ENCODE measurements at regions not wholly inside any gene's neighbourhood (a gene's known extent, or its start where the extent isn't known, plus 50 kb on each side); places are given as distances from the start of the nearest gene placed in this dataset.
"Not testable (repeated sequence)": the region's sequence is repeated elsewhere in the genome, so short reads cannot be mapped to it uniquely, and the experiment has no call there.

DNA sequence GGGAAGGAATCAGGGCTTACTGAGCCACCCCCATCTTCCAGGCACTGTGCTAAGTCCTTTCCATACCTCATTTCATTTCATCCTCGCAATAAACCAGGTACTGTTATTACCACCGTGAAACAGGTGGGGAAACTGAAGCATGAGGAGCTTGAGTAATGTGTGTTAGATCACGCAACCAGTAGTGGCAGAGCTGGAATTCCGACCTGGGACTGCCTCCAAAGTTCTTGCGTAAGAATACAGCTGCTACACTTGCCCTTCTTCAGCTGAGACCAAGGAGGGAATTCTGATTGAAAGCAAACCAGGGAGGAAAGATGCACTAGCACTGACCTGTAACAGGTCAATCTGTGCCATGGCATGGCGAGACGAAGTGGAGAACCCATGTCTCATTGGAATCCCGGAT lies 113.4 kb upstream of the MSX2 start:
- DNase-seq, result no peak

DNA sequence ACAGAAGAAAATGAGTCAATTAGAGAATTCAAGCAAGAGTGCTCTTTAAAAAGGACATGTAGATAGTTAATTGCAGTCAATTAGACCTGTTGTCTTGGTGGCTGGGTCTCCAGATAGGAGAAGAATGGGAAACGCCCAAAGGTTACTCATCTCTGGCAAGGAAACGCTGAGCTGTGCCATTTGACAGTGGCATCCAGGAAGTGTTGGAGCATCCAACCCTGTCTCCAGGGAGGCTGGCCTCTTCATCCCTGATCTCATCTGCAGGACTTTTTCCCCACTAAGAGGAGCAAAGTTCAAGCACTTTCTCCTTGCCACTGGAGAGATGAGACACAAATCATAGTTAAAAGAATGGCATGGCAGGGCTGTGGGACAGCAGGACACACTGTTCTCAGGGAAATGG lies 111.7 kb upstream of the MSX2 start:
- no peak for DNase-seq

DNA sequence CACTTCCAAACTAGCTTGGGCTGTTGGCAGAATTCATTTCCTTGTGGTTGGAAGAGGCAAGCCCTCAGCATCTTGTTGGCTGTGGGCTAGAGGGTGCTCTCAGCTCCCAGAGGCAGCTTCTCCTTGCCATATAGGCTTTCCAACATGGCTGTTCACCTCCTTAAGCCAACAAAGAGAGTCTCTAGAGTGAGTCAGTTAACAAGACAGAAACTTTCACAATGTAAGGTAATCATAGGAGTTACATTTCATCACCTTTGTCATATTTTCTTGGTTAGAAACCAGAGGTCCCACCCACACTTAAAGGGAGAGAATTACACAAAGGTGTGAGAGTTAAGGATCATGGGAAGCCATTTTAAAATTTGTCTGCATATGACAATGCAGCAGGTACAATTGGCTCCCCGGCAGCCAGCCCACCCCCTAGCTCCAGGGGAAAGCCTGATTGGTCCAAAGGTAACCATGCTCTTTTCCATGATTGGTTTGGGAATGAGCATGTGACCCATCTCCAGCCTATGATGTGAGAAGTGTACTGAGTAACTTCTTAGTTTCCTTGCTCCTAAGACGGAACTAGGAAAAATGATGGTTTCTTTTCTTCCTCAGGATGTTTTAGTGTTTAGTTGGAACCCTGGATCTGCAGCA lies 109.8 kb upstream of the MSX2 start:
- DNase-seq, result no peak

DNA sequence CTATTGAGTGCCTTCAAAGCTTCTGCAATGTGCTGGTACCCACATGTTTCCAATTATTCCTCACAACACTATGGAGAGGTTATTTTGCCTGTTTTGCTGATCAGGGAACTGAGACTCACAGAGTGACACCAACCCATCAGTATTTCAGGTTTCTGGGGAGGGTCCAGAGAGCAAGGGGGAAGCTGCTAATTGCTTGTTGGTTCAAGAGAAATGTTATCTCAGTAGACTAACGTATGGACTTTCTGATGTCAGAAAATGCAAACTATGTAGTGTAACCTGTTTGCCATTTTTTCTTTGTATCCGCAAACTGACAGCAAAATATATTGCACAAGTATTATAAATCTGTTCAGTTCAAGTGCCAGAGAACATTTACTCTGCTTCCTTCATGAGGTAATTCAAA lies 108.3 kb upstream of the MSX2 start:
- no peak for DNase-seq

GRCh38 chr5:174617285-174617684 lies 107.1 kb upstream of the MSX2 start:
- DNase-seq, result no peak

DNA sequence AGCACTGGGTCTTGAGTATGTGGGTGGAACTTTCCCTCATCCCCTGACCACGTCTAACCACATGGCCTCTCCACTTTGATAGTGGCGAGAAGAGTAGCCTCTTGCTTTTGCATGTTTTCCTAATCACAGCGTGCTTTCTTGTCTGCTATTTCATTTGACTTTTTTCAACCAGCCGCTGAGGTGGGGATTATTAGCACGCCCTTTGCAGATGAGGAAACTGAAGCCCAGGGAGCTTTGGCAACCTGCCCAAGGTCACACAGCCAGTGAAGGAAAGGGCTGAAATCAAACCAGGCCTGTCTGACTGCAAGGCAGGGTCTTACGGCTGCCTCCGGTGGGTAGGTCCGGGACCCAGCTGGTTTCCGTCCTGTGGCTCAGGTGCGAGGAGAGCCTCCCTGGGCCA lies 106.5 kb upstream of the MSX2 start:
- no peak for DNase-seq

- no peak for DNase-seq
Measured at GRCh38 chr5:174618589-174618988, 105.8 kb upstream of the MSX2 start.

DNA sequence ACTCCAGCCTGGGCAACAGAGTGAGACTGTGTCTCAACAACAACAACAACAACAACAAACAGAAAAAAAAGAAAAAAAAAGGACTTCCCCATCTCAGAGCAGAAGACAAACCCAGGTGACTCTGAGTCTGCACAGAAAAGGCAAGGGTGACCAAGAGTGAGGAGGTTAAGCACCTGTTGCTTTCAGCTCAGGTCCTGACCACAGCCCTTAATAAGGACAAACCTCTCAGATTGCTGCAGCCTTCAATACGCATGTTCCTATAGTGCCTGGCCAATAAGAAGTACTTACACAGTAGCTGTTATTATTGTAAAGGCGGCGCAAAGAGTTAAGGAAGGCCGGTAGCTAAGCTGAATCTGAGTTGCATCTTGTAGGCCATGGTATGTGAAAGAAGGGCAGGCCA lies 102.3 kb upstream of the MSX2 start:
- no peak for DNase-seq

DNA sequence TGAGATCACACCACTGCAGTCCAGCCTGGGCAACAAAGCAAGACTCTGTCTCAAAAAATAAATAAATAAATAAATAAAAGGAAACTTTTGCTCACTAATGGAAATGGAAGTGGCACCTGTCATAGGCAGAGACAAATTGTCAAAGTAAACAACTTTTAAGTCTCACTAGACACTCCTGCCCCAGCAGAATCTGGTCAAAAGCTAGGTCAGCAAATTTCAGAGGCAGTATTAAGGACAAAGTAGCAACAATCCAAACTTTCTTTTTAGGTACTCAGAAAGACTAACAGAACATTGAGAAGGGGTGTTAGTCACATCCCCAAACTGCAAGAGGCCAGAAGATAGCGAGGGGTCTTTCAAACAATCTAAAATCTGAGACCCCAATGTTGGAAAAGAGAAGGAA lies 101.4 kb upstream of the MSX2 start:
- DNase-seq, result no peak

GRCh38 chr5:174623433-174624019 lies 100.9 kb upstream of the MSX2 start:
- no peak for DNase-seq

- no peak for DNase-seq
Measured at GRCh38 chr5:174624733-174625522, 99.5 kb upstream of the MSX2 start.

DNA sequence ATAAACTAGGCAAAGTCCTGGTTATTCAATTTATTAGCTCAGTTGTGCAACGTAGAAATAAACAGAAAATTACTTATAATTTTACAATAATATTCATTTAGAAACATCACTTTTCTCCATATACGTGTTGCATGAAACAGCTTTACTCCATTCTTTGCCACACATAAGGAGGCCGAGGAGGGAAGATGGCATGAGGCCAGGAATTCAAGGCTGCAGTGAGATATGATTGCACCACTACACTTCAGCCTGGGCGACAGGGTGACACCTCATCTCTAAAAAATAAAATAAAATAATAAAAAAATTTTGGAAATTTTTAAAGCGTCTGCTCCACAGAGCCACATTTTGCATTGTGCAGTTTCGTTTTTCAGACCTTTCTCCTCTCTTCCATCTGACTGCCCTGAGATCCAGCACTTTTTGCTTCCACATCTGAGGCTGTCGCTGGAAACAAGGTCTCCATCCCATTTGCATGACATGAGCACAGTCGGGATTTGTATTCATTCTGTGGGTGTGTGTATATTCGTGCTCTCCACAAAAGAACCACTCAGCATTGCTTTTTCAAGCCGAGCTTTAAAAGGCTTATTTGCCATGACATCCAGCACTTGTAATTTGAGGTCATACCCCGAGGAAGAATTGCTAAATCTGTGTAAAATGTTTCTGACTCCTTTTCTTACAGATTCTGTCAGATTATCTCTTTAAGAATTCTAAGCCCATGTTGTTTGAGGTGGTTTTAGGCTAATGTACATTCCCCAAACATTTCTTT lies 98.6 kb upstream of the MSX2 start:
- DNase-seq, result no peak

DNA sequence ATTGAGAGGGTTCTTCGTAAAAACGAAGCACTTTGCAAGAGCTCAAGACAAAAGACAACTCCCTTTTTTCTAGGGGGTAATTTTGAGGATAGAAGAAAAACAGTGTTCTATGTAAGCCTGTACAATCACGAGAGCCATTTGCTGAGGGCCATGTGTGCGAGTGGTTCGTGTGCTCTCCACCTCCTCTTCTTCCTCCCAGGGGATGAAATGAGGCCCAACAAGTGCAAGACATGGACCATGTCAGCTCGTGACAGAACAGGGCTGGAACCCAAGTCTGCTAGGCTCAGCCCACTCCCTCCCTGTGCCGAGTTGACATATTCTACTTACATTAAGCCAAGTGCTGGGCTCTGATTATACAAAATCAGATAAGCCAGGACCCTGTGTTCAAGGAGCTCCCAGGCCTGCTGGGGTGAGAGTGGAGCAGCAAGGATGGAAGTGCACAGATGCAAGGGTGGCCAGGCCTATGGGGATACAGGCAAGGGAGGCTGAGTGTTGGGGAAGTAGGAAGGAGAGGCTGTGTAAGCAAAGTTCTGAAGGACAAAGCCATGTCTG lies 97.9 kb upstream of the MSX2 start:
- DNase-seq, result no peak

DNA sequence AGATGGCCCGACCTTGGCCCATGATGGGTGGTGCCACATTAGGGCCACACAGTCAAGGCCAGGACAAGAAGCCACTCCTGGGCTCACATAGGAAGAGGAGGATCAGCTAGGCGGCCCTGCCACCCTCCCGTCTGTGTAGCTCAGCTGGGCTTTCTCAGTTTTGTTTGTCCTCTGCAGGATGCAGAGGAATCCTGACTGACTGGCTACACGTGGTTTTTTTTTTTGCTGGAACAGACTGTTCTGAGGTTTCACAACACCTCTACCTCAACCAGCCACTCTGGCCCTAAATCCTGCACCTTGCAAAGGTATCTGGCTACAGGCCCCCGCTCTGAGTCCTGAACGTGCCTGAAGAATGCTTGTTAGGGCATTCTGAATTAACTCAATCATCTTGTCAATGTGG lies 88.3 kb upstream of the MSX2 start:
- DNase-seq, result no peak

DNA sequence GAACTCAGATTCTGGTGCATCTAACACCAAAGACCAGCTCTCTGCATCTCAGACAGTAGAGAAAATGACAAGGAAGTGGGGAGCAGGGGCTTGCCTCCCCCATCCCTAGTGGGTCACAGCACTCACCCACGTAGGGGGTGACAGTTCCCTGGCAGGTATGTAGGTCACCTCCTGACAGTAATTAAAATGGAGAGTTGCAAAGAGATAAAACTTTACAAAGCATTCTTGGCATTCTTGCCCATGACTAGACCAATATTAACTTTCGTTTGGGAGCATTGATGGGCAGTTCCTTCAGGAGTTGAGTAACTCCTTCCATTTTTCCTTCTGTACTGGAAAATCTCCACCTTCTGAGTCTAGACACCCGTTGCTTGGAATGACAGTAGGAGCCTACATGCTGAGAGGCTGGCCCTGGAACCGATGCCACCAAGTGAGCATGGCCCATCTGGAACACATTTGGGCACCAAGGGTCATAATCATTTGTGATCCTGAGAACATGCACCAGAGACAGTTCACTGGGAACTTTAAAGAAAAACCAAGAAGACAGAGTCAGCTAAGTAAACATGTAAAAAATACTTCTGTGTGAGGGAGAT lies 81.5 kb upstream of the MSX2 start:
- DNase-seq, result no peak

DNA sequence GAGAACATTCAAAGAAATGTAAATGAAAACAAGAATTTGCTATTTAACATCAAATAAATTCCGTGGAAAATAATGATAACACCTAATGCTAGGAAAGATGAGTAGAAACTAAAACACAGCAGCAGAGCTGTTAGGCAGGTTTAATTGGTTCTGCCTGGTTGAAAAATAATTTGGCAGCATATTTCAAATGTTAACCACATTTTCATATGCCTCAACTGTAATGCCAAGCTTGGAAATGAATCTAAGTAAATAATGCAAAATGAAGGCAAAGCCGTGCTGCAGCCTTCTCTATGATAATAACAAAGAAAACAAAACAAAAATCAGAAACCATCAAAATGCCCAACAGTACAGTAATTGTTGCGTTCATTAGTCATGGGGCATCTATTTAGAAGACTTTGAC lies 79.9 kb upstream of the MSX2 start:
- DNase-seq, result no peak

GRCh38 chr5:174644923-174645322 lies 79.5 kb upstream of the MSX2 start:
- no peak for DNase-seq

DNA sequence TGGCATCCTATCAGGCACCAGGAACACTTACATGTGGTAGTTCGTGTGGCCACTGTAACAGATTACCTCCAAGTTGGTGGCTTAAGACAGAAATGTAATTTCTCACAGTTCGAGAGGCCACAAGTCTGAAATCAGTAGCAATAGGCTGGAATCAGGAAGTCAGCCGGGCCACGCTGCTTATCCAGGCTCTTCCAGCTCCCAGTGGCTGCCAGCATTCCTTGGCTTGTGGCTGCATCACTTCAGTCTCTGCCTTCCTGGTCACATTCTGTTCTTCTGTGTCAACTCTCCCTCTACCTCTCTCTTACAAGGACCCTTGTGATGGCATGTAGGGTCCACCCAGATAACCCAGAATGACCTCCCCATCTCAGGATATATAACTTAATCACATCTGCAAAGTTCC lies 78.7 kb upstream of the MSX2 start:
- DNase-seq, result no peak

DNA sequence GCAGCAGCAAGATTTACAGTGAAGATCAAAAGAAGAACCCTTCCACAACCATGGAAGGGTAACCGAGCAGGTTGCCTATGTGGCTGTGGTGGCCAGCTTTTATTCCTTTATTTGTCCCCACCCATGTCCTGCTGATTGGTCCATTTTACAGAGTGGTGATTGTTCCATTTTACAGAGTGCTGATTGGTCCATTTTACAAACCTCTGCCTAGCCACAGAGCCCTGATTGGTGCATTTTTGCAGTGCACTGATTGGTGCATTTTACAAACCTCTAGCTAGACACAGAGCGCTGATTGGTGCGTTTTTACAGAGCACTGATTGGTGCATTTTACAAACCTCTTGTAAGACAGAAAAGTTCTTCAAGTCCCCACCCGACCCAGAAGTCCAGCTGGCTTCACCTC lies 75.8 kb upstream of the MSX2 start:
- not testable (repeated sequence) for DNase-seq

DNA sequence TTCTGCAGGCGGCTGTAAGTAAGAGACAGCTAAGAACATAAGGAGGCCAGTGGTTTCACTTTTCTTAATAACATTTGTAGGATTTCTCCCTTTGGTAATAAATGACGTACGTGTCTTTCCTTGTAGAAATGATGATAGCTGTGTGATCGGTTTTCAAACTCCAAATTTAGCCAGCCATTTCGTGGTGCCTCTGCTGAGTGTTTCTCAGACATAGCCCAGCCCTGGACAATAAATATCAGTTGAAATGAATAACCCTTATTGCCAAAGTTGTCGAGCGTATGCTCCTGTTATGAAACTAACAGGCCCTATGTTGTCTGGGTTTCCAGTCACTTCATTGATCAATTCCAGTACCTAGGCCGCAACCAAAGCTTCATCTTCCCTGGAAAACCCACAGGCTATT lies 75.0 kb upstream of the MSX2 start:
- no peak for DNase-seq

- DNase-seq, result no peak
Measured at GRCh38 chr5:174654442-174654841, 69.9 kb upstream of the MSX2 start.

- no peak for DNase-seq
Measured at GRCh38 chr5:174655351-174655750, 69.0 kb upstream of the MSX2 start.
